ENCODE measurements at regions not wholly inside any gene's neighbourhood (a gene's known extent, or its start where the extent isn't known, plus 50 kb on each side); places are given as distances from the start of the nearest gene placed in this dataset.

DNA sequence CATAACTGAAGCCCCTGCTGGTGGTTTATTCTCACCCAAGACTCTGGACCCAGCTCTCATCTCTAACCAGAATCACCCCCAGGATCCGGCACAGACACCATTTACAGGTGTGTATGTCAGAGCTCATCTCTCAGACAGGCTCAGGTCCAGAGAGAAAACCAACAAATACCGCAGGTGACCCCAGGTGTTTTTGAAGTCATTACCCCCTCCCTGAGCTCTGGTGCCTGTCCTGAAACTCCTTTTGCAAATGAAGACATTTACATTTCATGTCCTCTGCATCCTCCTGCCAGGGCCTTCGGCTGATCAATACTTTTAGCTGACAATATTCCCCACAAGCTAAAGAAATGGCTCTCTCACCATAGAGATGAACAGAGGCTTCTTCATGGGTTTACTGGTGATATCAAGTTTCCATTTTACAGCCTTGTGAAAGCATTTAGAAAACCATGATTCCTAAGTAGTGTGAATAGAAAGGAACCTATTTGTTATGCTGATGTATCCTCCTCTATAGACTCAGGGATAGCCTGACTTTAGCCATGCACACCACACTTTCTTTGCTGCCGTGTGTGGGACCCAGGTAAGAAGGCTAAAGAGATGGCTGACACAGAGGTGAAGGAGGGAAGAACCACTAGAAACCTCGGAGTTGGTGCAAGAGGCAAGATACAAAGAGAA lies 131.3 kb downstream of the KCTD15 start:
- Histone ChIP-seq H3K27me3 (replicated peaks; ENCODE audit: insufficient read depth, low read depth, low read length, poor library complexity) (peaks cover 4% of the 10 kb centered on the region), H3K27ac (ENCODE audit: low read depth, low read length, poor library complexity, severe bottlenecking) (no peak overlapping the region), H3K4me3 (ENCODE audit: low read depth, low read length, poor library complexity, severe bottlenecking) (no peak overlapping the region), H3K4me1 (ENCODE audit: insufficient read depth, low read length, poor library complexity, severe bottlenecking) (no peaks in the 10 kb centered on the region), H3K9me3 (ENCODE audit: low read depth, low read length, poor library complexity, severe bottlenecking) (no peaks in the 10 kb centered on the region), H3K36me3 (ENCODE audit: insufficient read depth, low read length, poor library complexity, severe bottlenecking) (no peaks in the 10 kb centered on the region)
- TF ChIP-seq CTCF (conservative IDR thresholded peaks at IDR 0.05; ENCODE audit: low read depth, low read length) (no peak), EZH2 (IDR thresholded peaks at IDR 0.05; ENCODE audit: borderline replicate concordance, low read depth, low read length, poor library complexity, severe bottlenecking) (no peak)
- intact Hi-C loops (cut with micrococcal nuclease; ENCODE audit: unreplicated experiment) = no loop called here
- ChIA-PET CTCF (no interaction called here), POLR2A (ENCODE audit: low non-redundant PET) (no interaction called here)
- DNase-seq (ENCODE audit: low spot score) = no peak
- BruUV-seq (replicated peaks) = no TSS peak

DNA sequence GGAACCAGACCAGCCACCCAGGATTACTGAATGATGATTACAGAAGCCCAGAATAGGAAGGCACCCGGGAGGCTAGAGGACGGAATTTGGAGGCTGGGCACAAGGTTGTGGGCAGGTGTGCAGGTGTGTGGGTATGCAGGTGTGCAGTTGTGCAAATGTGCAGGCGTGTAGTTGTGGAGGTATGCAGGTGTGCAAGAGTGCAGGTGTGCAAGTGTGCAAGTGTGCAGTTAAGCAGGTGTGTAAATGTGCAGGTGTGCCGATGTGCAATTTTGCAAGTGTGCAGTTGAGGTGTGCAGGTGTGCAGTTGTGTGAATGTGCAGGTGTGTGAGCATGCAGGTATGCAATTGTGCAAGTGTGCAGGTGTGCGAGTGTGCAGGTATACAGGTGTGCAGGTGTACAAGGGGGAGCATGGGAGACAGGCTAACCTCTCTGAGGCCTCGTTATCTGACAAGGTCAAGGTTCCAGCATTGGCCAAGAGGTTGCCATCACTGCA lies 131.8 kb downstream of the KCTD15 start:
- POLR2A ChIA-PET (ENCODE audit: low non-redundant PET) = no interaction called here

DNA sequence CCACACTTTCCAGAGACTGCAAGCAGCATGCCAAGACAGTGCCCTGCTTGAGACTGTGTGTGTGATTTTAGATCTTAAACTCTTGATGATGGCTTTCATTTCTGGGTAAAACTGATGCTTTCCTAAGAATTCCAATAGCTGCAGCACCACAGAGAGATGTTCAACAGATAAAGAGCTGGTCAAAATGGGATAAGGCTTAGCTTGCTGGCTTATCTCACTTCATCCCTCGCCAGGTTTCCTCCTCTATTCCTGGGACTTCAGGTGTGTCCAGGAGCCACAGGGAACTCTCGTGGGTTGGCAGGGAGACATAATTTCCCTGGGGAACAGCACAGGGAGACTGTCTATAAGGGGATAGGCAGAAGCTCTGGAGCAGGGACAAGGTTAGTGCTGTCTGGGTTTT lies 137.3 kb downstream of the KCTD15 start:
- ChIA-PET POLR2A (ENCODE audit: low non-redundant PET) (no interaction called here), CTCF (no interaction called here)
- TF ChIP-seq EZH2 (IDR thresholded peaks at IDR 0.05; ENCODE audit: borderline replicate concordance, low read depth, low read length, poor library complexity, severe bottlenecking) = no peak
- TF ChIP-seq CTCF (conservative IDR thresholded peaks at IDR 0.05; ENCODE audit: low read depth, low read length) = no peak

More for the DNA sequence above, 131.8 kb downstream of the KCTD15 start:
- H3K27me3 ChIP-seq (replicated peaks; ENCODE audit: insufficient read depth, low read depth, low read length, poor library complexity) = peaks cover 5% of the 10 kb centered on the region
- intact Hi-C loops (cut with micrococcal nuclease; ENCODE audit: unreplicated experiment) = no loop called here
- H3K27ac ChIP-seq (ENCODE audit: low read depth, low read length, poor library complexity, severe bottlenecking) = no peak overlapping the region
- no peaks in the 10 kb centered on the region for H3K4me1 ChIP-seq (ENCODE audit: insufficient read depth, low read length, poor library complexity, severe bottlenecking)
- TF ChIP-seq CTCF (conservative IDR thresholded peaks at IDR 0.05; ENCODE audit: low read depth, low read length) (no peak), EZH2 (IDR thresholded peaks at IDR 0.05; ENCODE audit: borderline replicate concordance, low read depth, low read length, poor library complexity, severe bottlenecking) (no peak)
- CTCF ChIA-PET = no interaction called here
- no peaks in the 10 kb centered on the region for H3K36me3 ChIP-seq (ENCODE audit: insufficient read depth, low read length, poor library complexity, severe bottlenecking)
- H3K4me3 ChIP-seq (ENCODE audit: low read depth, low read length, poor library complexity, severe bottlenecking) = no peak overlapping the region
- BruUV-seq (replicated peaks) = no TSS peak
- DNase-seq (ENCODE audit: low spot score) = no peak
- H3K9me3 ChIP-seq (ENCODE audit: low read depth, low read length, poor library complexity, severe bottlenecking) = no peaks in the 10 kb centered on the region

More for the DNA sequence above, 137.3 kb downstream of the KCTD15 start:
- no peaks in the 10 kb centered on the region for H3K4me1 ChIP-seq (ENCODE audit: insufficient read depth, low read length, poor library complexity, severe bottlenecking)
- no peak overlapping the region for H3K4me3 ChIP-seq (ENCODE audit: low read depth, low read length, poor library complexity, severe bottlenecking)
- no TSS peak for BruUV-seq (replicated peaks)
- no peaks in the 10 kb centered on the region for H3K36me3 ChIP-seq (ENCODE audit: insufficient read depth, low read length, poor library complexity, severe bottlenecking)
- peaks cover 5% of the 10 kb centered on the region for H3K9me3 ChIP-seq (ENCODE audit: low read depth, low read length, poor library complexity, severe bottlenecking)
- H3K27me3 ChIP-seq (replicated peaks; ENCODE audit: insufficient read depth, low read depth, low read length, poor library complexity) = peaks cover 20% of the 10 kb centered on the region
- no peak for DNase-seq (ENCODE audit: low spot score)
- H3K27ac ChIP-seq (ENCODE audit: low read depth, low read length, poor library complexity, severe bottlenecking) = no peak overlapping the region
- intact Hi-C loops (cut with micrococcal nuclease; ENCODE audit: unreplicated experiment) = no loop called here

Measured in A673 (cell line).